DND-41 (cell line): ENCODE measurements at regions not wholly inside any gene's neighbourhood (a gene's known extent, or its start where the extent isn't known, plus 50 kb on each side); places are given as distances from the start of the nearest gene placed in this dataset.

Source experiments
- ATAC-seq: fragments of 200-7000 bp; cut with Tn5 transposase; 3 replicates; pipeline ENCODE4 v1.9.1; 2021; ENCODE audit warnings: low read depth; ENCODE audit not compliant: insufficient read depth
- DNase-seq: peaks from one replicate; pipeline ENCODE4 v3.0.0-alpha.2; 2020
- H2AFZ ChIP-seq: 2 replicates; pipeline ENCODE4 v1.6.0; 2012; ENCODE audit warnings: low read depth, low read length
- H3K27ac ChIP-seq: 2 replicates; pipeline ENCODE4 v1.5.1; 2012; ENCODE audit warnings: low read length, inconsistent platforms
- H3K27me3 ChIP-seq: fragments of 200-600 bp; sonication (generic); 2 replicates; pipeline ENCODE4 v1.6.0; 2012; ENCODE audit warnings: low read length, mild to moderate bottlenecking, inconsistent platforms; ENCODE audit not compliant: insufficient read depth, poor library complexity
- H3K36me3 ChIP-seq: 2 replicates; pipeline ENCODE4 v1.5.1; 2012; ENCODE audit warnings: low read length, inconsistent platforms; ENCODE audit not compliant: insufficient read depth
- H3K4me1 ChIP-seq: 2 replicates; pipeline ENCODE4 v1.5.1; 2012; ENCODE audit warnings: mild to moderate bottlenecking, low read length; ENCODE audit not compliant: insufficient read depth
- H3K4me2 ChIP-seq: 2 replicates; pipeline ENCODE4 v1.6.0; 2012; ENCODE audit warnings: mild to moderate bottlenecking, moderate library complexity, low read length, inconsistent platforms; ENCODE audit not compliant: insufficient read depth
- H3K4me3 ChIP-seq, 2 experiments: fragments of 200-600 bp in 1 of 2; shearing (Covaris generic) in 1 of 2; 2 replicates each; pipeline ENCODE4 v1.5.1; 2012 to 2016; ENCODE audit warnings: inconsistent platforms in 2 of 2, low read length in 2 of 2, mild to moderate bottlenecking in 2 of 2, low read depth in 1 of 2, moderate library complexity in 1 of 2
- H3K79me2 ChIP-seq: 2 replicates; pipeline ENCODE4 v1.6.0; 2012; ENCODE audit warnings: low read length, inconsistent platforms; ENCODE audit not compliant: insufficient read depth
- H3K9ac ChIP-seq: 2 replicates; pipeline ENCODE4 v1.6.0; 2012; ENCODE audit warnings: low read depth, mild to moderate bottlenecking, inconsistent platforms, low read length, moderate library complexity
- H3K9me3 ChIP-seq: 2 replicates; pipeline ENCODE4 v1.5.1; 2012; ENCODE audit warnings: low read length, moderate library complexity, mild to moderate bottlenecking, inconsistent platforms; ENCODE audit not compliant: insufficient read depth, severe bottlenecking
- H4K20me1 ChIP-seq: 2 replicates; pipeline ENCODE4 v1.6.0; 2012; ENCODE audit warnings: low read length; ENCODE audit not compliant: insufficient read depth
- EZH2 ChIP-seq: IDR thresholded peaks from 3 replicates; pipeline ENCODE4 v1.6.1; 2012; ENCODE audit warnings: borderline replicate concordance, low read depth, mild to moderate bottlenecking, moderate library complexity, low read length, inconsistent platforms; ENCODE audit not compliant: severe bottlenecking
- TF ChIP-seq, protein P1 (sequence below): IDR thresholded peaks from 2 replicates; pipeline ENCODE4 v1.5.1; 2012; ENCODE audit warnings: borderline replicate concordance, low read length, moderate library complexity, mild to moderate bottlenecking; ENCODE audit not compliant: poor library complexity, severe bottlenecking; ENCODE audit errors: extremely low read depth

- Histone ChIP-seq H4K20me1 (no peaks in the 10 kb centered on the region), H3K79me2 (no peaks in the 10 kb centered on the region), H3K4me2 (no peak overlapping the region), H2AFZ (no peak overlapping the region), H3K4me3 (no peak overlapping the region), H3K36me3 (no peaks in the 10 kb centered on the region), H3K9ac (no peak overlapping the region), H3K27ac (no peak overlapping the region), H3K27me3 (no peaks in the 10 kb centered on the region), H3K4me1 (no peaks in the 10 kb centered on the region), H3K9me3 (no peaks in the 10 kb centered on the region)
- TF ChIP-seq, protein P1, sequence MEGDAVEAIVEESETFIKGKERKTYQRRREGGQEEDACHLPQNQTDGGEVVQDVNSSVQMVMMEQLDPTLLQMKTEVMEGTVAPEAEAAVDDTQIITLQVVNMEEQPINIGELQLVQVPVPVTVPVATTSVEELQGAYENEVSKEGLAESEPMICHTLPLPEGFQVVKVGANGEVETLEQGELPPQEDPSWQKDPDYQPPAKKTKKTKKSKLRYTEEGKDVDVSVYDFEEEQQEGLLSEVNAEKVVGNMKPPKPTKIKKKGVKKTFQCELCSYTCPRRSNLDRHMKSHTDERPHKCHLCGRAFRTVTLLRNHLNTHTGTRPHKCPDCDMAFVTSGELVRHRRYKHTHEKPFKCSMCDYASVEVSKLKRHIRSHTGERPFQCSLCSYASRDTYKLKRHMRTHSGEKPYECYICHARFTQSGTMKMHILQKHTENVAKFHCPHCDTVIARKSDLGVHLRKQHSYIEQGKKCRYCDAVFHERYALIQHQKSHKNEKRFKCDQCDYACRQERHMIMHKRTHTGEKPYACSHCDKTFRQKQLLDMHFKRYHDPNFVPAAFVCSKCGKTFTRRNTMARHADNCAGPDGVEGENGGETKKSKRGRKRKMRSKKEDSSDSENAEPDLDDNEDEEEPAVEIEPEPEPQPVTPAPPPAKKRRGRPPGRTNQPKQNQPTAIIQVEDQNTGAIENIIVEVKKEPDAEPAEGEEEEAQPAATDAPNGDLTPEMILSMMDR = no peak
- no peak for TF ChIP-seq EZH2
- ATAC-seq = no peak
- no peak for DNase-seq
These were observed 205.9 kb upstream of the RNF32 start for GRCh38 chr7:156434706-156435105.

- Histone ChIP-seq H3K36me3 (no peaks in the 10 kb centered on the region), H3K9me3 (no peaks in the 10 kb centered on the region), H3K4me1 (no peaks in the 10 kb centered on the region), H3K4me2 (no peak overlapping the region), H3K27me3 (no peaks in the 10 kb centered on the region), H4K20me1 (no peaks in the 10 kb centered on the region), H2AFZ (no peak overlapping the region), H3K79me2 (no peaks in the 10 kb centered on the region), H3K27ac (no peak overlapping the region), H3K9ac (no peak overlapping the region), H3K4me3 (no peak overlapping the region)
- DNase-seq (no peak), ATAC-seq (no peak)
- TF ChIP-seq, protein P1 = no peak
- TF ChIP-seq EZH2 = no peak
These were observed 208.6 kb upstream of the RNF32 start for GRCh38 chr7:156432018-156432417.

DNA sequence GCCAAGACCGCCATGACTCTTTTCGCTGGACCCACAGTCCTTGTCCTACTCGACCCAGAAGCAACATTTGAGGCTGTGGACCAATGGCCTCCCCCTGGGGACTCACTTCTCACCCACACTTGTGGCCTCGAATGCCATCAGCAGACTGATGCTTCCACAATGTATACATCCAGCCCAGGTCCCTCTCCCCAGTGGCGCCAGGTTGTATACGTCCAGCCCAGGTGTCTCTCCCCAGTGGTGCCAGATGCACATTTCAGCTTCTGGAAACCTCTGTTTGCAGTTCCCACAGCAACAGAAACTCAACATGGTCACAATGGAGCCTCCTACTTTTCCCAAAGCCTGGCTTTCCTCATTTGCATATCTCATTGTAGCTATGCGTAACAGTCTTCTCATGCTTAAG lies 210.5 kb upstream of the RNF32 start:
- Histone ChIP-seq H2AFZ (no peak overlapping the region), H3K9ac (no peak overlapping the region), H3K4me3 (no peak overlapping the region), H4K20me1 (no peaks in the 10 kb centered on the region), H3K36me3 (no peaks in the 10 kb centered on the region), H3K79me2 (no peaks in the 10 kb centered on the region), H3K27me3 (no peaks in the 10 kb centered on the region), H3K9me3 (no peaks in the 10 kb centered on the region), H3K27ac (no peak overlapping the region), H3K4me1 (no peaks in the 10 kb centered on the region), H3K4me2 (no peak overlapping the region)
- no peak for TF ChIP-seq EZH2
- TF ChIP-seq, protein P1 = no peak
- ATAC-seq (no peak), DNase-seq (no peak)

DNA sequence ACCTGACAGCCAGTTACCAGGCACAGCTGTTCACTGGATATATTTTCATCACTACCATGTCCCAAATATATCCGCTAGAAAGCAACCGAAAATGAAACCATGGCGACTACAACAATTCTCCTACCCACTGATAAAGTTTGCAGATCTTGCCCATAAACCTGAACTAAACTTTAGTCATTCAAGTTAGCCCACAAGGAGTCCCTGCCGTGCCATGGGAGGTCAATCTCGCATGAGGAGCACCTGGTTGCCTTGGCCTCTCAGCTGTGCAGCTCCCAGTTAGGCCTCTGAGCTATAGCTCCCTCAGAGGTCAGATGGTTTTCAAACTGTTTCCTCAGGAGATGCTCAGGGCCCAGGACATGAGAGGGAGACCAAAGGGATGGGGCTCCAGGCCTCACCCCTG lies 211.1 kb upstream of the RNF32 start:
- TF ChIP-seq, protein P1 = no peak
- TF ChIP-seq EZH2 = no peak
- Histone ChIP-seq H3K9ac (no peak overlapping the region), H3K4me2 (no peak overlapping the region), H3K27me3 (no peaks in the 10 kb centered on the region), H3K27ac (no peak overlapping the region), H3K4me1 (no peaks in the 10 kb centered on the region), H4K20me1 (no peaks in the 10 kb centered on the region), H3K36me3 (no peaks in the 10 kb centered on the region), H3K79me2 (no peaks in the 10 kb centered on the region), H2AFZ (no peak overlapping the region), H3K4me3 (no peak overlapping the region), H3K9me3 (no peaks in the 10 kb centered on the region)
- no peak for ATAC-seq
- DNase-seq = no peak
